K562 (cell line): ENCODE measurements at regions not wholly inside any gene's neighbourhood (a gene's known extent, or its start where the extent isn't known, plus 50 kb on each side); places are given as distances from the start of the nearest gene placed in this dataset.

Experiments
- ATAC-seq: fragments of 200-7000 bp; cut with Tn5 transposase; 3 replicates; pipeline ENCODE4 v1.9.1; 2020; ENCODE audit warnings: moderate library complexity
- BruUV-seq: library from RNA; stranded (reverse); fragments of 400-500 nt; replicated peaks from 2 replicates; lab custom pipeline; 2021; lab: Mats Ljungman, UMichigan
- CTCF ChIA-PET: fragments of 300-600 bp; formaldehyde crosslinking; extraction: SDS; loops from one replicate; lab custom pipeline; 2021; ENCODE audit warnings: low intra/inter-chr PET ratio; lab: Yijun Ruan, JAX
- POLR2A ChIA-PET: fragments of 300-600, 350-650 bp; sonication (Branson Sonifier 250); formaldehyde crosslinking; extraction: SDS; loops from one replicate; lab custom pipeline; 2021; ENCODE audit warnings: antibody characterized with exemption, inconsistent platforms; lab: Yijun Ruan, JAX
- DNase-seq, 4 experiments: peaks; one replicate each; pipeline versions ENCODE4 v3.0.0 to v3.0.0-alpha.2; 2011 to 2018; ENCODE audit warnings: low spot score in 3 of 4, mixed read lengths in 3 of 4; ENCODE audit errors: extremely low read depth in 1 of 4
- FAIRE-seq: peaks from 2 replicates; lab custom pipeline; 2011; peaks lifted over from hg19 to GRCh38; lab: Jason Lieb, UNC
- H2AFZ ChIP-seq: 2 replicates; pipeline ENCODE4 v1.6.0; 2011; ENCODE audit warnings: low read depth, low read length, control low read depth, inconsistent platforms
- H3K27ac ChIP-seq: fragments of 200-600 bp; 3 replicates; pipeline ENCODE4 v1.8.0; 2011; ENCODE audit warnings: low read depth, mild to moderate bottlenecking, control low read depth, inconsistent platforms, low read length, moderate library complexity, mixed read lengths; ENCODE audit errors: extremely low read depth
- H3K27me3 ChIP-seq, 2 experiments: fragments of 300-600 bp in 1 of 2; 2 replicates in 1 of 2; 3 replicates in 1 of 2; pipeline versions ENCODE4 v1.6.0 to v1.8.0; 2011; ENCODE audit warnings: inconsistent platforms in 2 of 2, low read length in 2 of 2, mild to moderate bottlenecking in 1 of 2, mixed read lengths in 1 of 2, moderate library complexity in 1 of 2; ENCODE audit not compliant: control insufficient read depth in 2 of 2, insufficient read depth in 2 of 2
- H3K36me3 ChIP-seq: fragments of 300-600 bp; 3 replicates; pipeline ENCODE4 v1.8.0; 2011; ENCODE audit warnings: mild to moderate bottlenecking, low read length, inconsistent platforms; ENCODE audit not compliant: control insufficient read depth, insufficient read depth
- H3K4me1 ChIP-seq, 2 experiments: fragments of 200-600 bp in 1 of 2; replicated peaks in 1 of 2; 2 replicates in 1 of 2; 3 replicates in 1 of 2; pipeline versions ENCODE4 v1.5.1 to v1.8.0; 2011; ENCODE audit warnings: inconsistent platforms in 2 of 2, low read length in 2 of 2, mild to moderate bottlenecking in 1 of 2, mixed read lengths in 1 of 2, moderate library complexity in 1 of 2; ENCODE audit not compliant: control insufficient read depth in 2 of 2, insufficient read depth in 2 of 2
- H3K4me2 ChIP-seq: 2 replicates; pipeline ENCODE4 v1.6.1; 2011; ENCODE audit warnings: low read length, control low read depth, inconsistent platforms, mixed read lengths; ENCODE audit not compliant: insufficient read depth
- H3K4me3 ChIP-seq: fragments of 200-600 bp; sonication (generic), shearing (Covaris generic); 2 replicates; pipeline ENCODE4 v1.5.1; 2016; ENCODE audit warnings: control low read depth, inconsistent platforms
- H3K79me2 ChIP-seq: fragments of 200-600 bp; 3 replicates; pipeline ENCODE4 v1.8.0; 2011; ENCODE audit warnings: low read length, inconsistent platforms; ENCODE audit not compliant: control insufficient read depth, insufficient read depth
- H3K9ac ChIP-seq, 2 experiments: 2 replicates each; pipeline versions ENCODE4 v1.6.0 to v1.6.1; 2011; ENCODE audit warnings: low read depth in 2 of 2, low read length in 2 of 2, control low read depth in 1 of 2, inconsistent platforms in 1 of 2, mild to moderate bottlenecking in 1 of 2, mixed read lengths in 1 of 2; ENCODE audit not compliant: insufficient read depth in 1 of 2
- H3K9me1 ChIP-seq: one replicate; pipeline ENCODE4 v1.6.0; 2011; ENCODE audit warnings: inconsistent platforms, mild to moderate bottlenecking, low read length, moderate library complexity; ENCODE audit not compliant: control insufficient read depth, insufficient read depth
- H3K9me3 ChIP-seq: replicated peaks from 2 replicates; pipeline ENCODE4 v1.5.1; 2011; ENCODE audit warnings: low read depth, low read length, inconsistent platforms; ENCODE audit not compliant: control insufficient read depth, insufficient read depth
- H4K20me1 ChIP-seq: replicated peaks from 2 replicates; pipeline ENCODE4 v1.6.1; 2011; ENCODE audit warnings: low read length, inconsistent platforms, mixed read lengths; ENCODE audit not compliant: control insufficient read depth, insufficient read depth
- ATF3 ChIP-seq, 2 experiments: fragments of 450-650 bp in 1 of 2; sonication (generic) in 1 of 2; formaldehyde crosslinking in 1 of 2; IDR thresholded peaks in 1 of 2; conservative IDR thresholded peaks in 1 of 2; 2 replicates each; pipeline versions ENCODE4 v1.6.1 to v1.8.1; 2016 to 2023; ENCODE audit warnings: mild to moderate bottlenecking in 2 of 2, moderate library complexity in 2 of 2, inconsistent platforms in 1 of 2, missing genetic modification reagents in 1 of 2
- ELF2 ChIP-seq: fragments of 250-450 bp; sonication (Bioruptor Pico); IDR thresholded peaks from 2 replicates; pipeline ENCODE4 v1.5.0; 2021; ENCODE audit warnings: mild to moderate bottlenecking
- MAFF ChIP-seq: IDR thresholded peaks from 2 replicates; pipeline ENCODE4 v1.6.1; 2012; ENCODE audit warnings: low read length, improper control_type of control experiment
- MAFG ChIP-seq: fragments of 450-650 bp; conservative IDR thresholded peaks from 2 replicates; pipeline ENCODE4 v1.6.1; 2016; ENCODE audit warnings: missing genetic modification characterization, missing compliant biosample characterization
- REST ChIP-seq, 2 experiments: fragments of 450-650 bp; formaldehyde crosslinking in 1 of 2; IDR thresholded peaks; 2 replicates each; pipeline versions ENCODE4 v1.4.0 to v1.6.1; 2014 to 2020; ENCODE audit warnings: mild to moderate bottlenecking in 2 of 2, borderline replicate concordance in 1 of 2, low read depth in 1 of 2
- SFPQ ChIP-seq: fragments of 200-400 bp; formaldehyde crosslinking; IDR thresholded peaks from 2 replicates; pipeline ENCODE4 v1.6.1; 2017; ENCODE audit warnings: mild to moderate bottlenecking, low read depth, low read length, moderate library complexity
- SMARCA4 ChIP-seq: fragments of 450-650 bp; IDR thresholded peaks from 2 replicates; pipeline ENCODE4 v1.6.1; 2016
- SP1 ChIP-seq: sonication (generic); formaldehyde crosslinking; IDR thresholded peaks from 2 replicates; pipeline ENCODE4 v1.8.1; 2022; ENCODE audit warnings: mild to moderate bottlenecking, missing genetic modification reagents
- TEAD4 ChIP-seq, 2 experiments: sonication (generic) in 1 of 2; formaldehyde crosslinking in 1 of 2; IDR thresholded peaks; 2 replicates each; pipeline versions ENCODE4 v1.6.1 to v1.8.0; 2012 to 2022; ENCODE audit warnings: borderline replicate concordance in 1 of 2, inconsistent platforms in 1 of 2, low read length in 1 of 2, mild to moderate bottlenecking in 1 of 2, missing genetic modification reagents in 1 of 2
- ZNF184 ChIP-seq: sonication (generic); formaldehyde crosslinking; IDR thresholded peaks from 2 replicates; pipeline ENCODE4 v1.5.0; 2020; ENCODE audit warnings: missing genetic modification reagents
- ZNF311 ChIP-seq: fragments of 250-450 bp; sonication (Bioruptor Pico); IDR thresholded peaks from 2 replicates; pipeline ENCODE4 v1.4.0; 2020; ENCODE audit warnings: mild to moderate bottlenecking, moderate library complexity
- ZNF707 ChIP-seq: fragments of 250-450 bp; sonication (Bioruptor Pico); conservative IDR thresholded peaks from 2 replicates; pipeline ENCODE4 v1.8.0; 2022; ENCODE audit warnings: inconsistent platforms, mild to moderate bottlenecking, moderate library complexity
- WGBS: fragments of 100-300 bp; shearing (Covaris generic); methylation state at CpG from one replicate; pipeline ENCODE4 v1.1.6; 2016; ENCODE audit warnings: low coverage, mixed read lengths; ENCODE audit not compliant: insufficient coverage; ENCODE audit errors: missing lambda C conversion rate; 5-methylcytosine and 5-hydroxymethylcytosine counted together
- in situ Hi-C: fragments of 300-500 bp; cut with MboI; formaldehyde crosslinking; loops from 4 replicates; pipeline ENCODE4 v1.15.0; 2018; ENCODE audit warnings: inconsistent platforms, mixed read lengths
- intact Hi-C: fragments of 100-400 bp; cut with micrococcal nuclease; formaldehyde crosslinking; loops from 2 replicates; pipeline ENCODE4 v1.14.2; 2022

- no peaks in the 10 kb centered on the region for H3K27me3 ChIP-seq
- no peak overlapping the region for H3K27ac ChIP-seq
- H3K4me1 ChIP-seq: no peaks in the 10 kb centered on the region
- H3K79me2 ChIP-seq: no peaks in the 10 kb centered on the region
- POLR2A ChIA-PET: no interaction called here
- ATAC-seq (no peak), FAIRE-seq (no peak), DNase-seq (no peak)
- H3K9ac ChIP-seq: no peak overlapping the region
- H2AFZ ChIP-seq: no peak overlapping the region
- no peaks in the 10 kb centered on the region for H3K9me3 ChIP-seq
- no peak overlapping the region for H3K4me3 ChIP-seq
- BruUV-seq: no TSS peak
- no peaks in the 10 kb centered on the region for H3K9me1 ChIP-seq
- CTCF ChIA-PET: no interaction called here
- in situ Hi-C loops: no loop called here
- H3K36me3 ChIP-seq: no peaks in the 10 kb centered on the region
- H4K20me1 ChIP-seq: no peaks in the 10 kb centered on the region
- H3K4me2 ChIP-seq: no peak overlapping the region
- 6% methylated on average over 4 of the region's 4 CpGs for WGBS
- intact Hi-C loops: no loop called here
- no peak for TF ChIP-seq ATF3 (IDR thresholded peaks at IDR 0.05)
- no peak for TF ChIP-seq ATF3 (CRISPR knock-in tag; conservative IDR thresholded peaks at IDR 0.05)
- no peak for TF ChIP-seq SMARCA4
- TF ChIP-seq ZNF311 (CRISPR knock-in tag): no peak
- TF ChIP-seq ZNF707 (CRISPR knock-in tag): no peak
- no peak for TF ChIP-seq ELF2 (CRISPR knock-in tag)
- no peak for TF ChIP-seq REST (IDR thresholded peaks at IDR 0.05; ENCODE audit: borderline replicate concordance)
- no peak for TF ChIP-seq REST (CRISPR knock-in tag; IDR thresholded peaks at IDR 0.05; ENCODE audit: low read depth)
- no peak for TF ChIP-seq SFPQ
- no peak for TF ChIP-seq TEAD4 (IDR thresholded peaks at IDR 0.05; ENCODE audit: low read length)
- TF ChIP-seq TEAD4 (CRISPR knock-in tag; IDR thresholded peaks at IDR 0.05; ENCODE audit: borderline replicate concordance): no peak
- no peak for TF ChIP-seq MAFG (tag)
- no peak for TF ChIP-seq ZNF184 (CRISPR knock-in tag)
- TF ChIP-seq SP1: no peak
- no peak for TF ChIP-seq MAFF
Measured at GRCh38 chr12:126768517-126768916, 1498.5 kb upstream of the TMEM132C start.
